ENCODE measurements at regions not wholly inside any gene's neighbourhood (a gene's known extent, or its start where the extent isn't known, plus 50 kb on each side); places are given as distances from the start of the nearest gene placed in this dataset.

- TF ChIP-seq POLR2A (IDR thresholded peaks at IDR 0.05), result no peak
- TF ChIP-seq POLR2AphosphoS5 (IDR thresholded peaks at IDR 0.05), result no peak
Observed at GRCh38 chr2:24434541-24434940, 56.5 kb upstream of the NCOA1 start.

All from upper lobe of left lung (tissue), 4 donors.